Heart right ventricle (tissue), 16 donors: ENCODE measurements at regions not wholly inside any gene's neighbourhood (a gene's known extent, or its start where the extent isn't known, plus 50 kb on each side); places are given as distances from the start of the nearest gene placed in this dataset.

Experiments
- ATAC-seq, 8 donors: fragments of 200-7000 bp; cut with Tn5 transposase; one replicate each; pipeline ENCODE4 v1.9.1; 2020; ENCODE audit warnings: mild to moderate bottlenecking in 8 of 8, moderate library complexity in 8 of 8, moderate number of reproducible peaks in 1 of 8
- DNase-seq, 2 donors: peaks; one replicate each; pipeline ENCODE4 v3.0.0-alpha.2; 2020
- H3K27ac ChIP-seq, 10 donors: fragments of 200-600 bp; sonication (generic) in 2 of 10; one replicate each; pipeline versions ENCODE4 v1.5.0 to v1.8.0; 2020 to 2022; ENCODE audit warnings: mild to moderate bottlenecking in 3 of 10
- H3K27me3 ChIP-seq, 7 donors: fragments of 200-600 bp; one replicate each; pipeline ENCODE4 v1.8.0; 2021 to 2022; ENCODE audit warnings: mild to moderate bottlenecking in 2 of 7
- H3K36me3 ChIP-seq, 9 donors: fragments of 200-600 bp; sonication (generic) in 1 of 9; one replicate each; pipeline versions ENCODE4 v1.5.0 to v1.8.0; 2020 to 2022; ENCODE audit warnings: mild to moderate bottlenecking in 2 of 9
- H3K4me1 ChIP-seq, 9 donors: fragments of 200-600 bp; sonication (generic) in 1 of 9; one replicate each; pipeline versions ENCODE4 v1.5.0 to v1.8.0; 2020 to 2022; ENCODE audit warnings: mild to moderate bottlenecking in 4 of 9
- H3K4me3 ChIP-seq, 10 donors: fragments of 200-600 bp; sonication (generic) in 2 of 10; one replicate each; pipeline versions ENCODE4 v1.5.0 to v1.8.0; 2020 to 2022; ENCODE audit warnings: mild to moderate bottlenecking in 7 of 10, moderate library complexity in 2 of 10
- H3K9me3 ChIP-seq, 11 donors: fragments of 200-600 bp in 10 of 11; sonication (generic) in 2 of 11; one replicate each; pipeline versions ENCODE4 v1.5.0 to v1.8.0; 2013 to 2022; ENCODE audit warnings: mild to moderate bottlenecking in 2 of 11, control low read depth in 1 of 11, moderate library complexity in 1 of 11
- CTCF ChIP-seq, 9 donors: fragments of 200-600 bp; sonication (generic) in 2 of 9; IDR thresholded peaks; one replicate each; pipeline versions ENCODE4 v1.5.0 to v1.8.0; 2021 to 2022; ENCODE audit warnings: antibody characterized with exemption in 9 of 9, mild to moderate bottlenecking in 5 of 9, moderate library complexity in 1 of 9
- WGBS, 2 donors: extraction: QIAGEN DNeasy Blood & Tissue Kit; methylation state at CpG; one replicate each; pipeline ENCODE4 v1.1.7; 2013; ENCODE audit warnings: inconsistent platforms in 1 of 2; 5-methylcytosine and 5-hydroxymethylcytosine counted together
- intact Hi-C, 10 donors: fragments of 100-400 bp; cut with DNase I; formaldehyde crosslinking; loops; one replicate each; pipeline versions ENCODE4 v1.11.1 to v1.14.2; 2022
- donor health status: Arrhythmogenic right ventricular cardiomyopathy.
- donor health status: ischemic (EF 13 %, LVEDD 7.1; RV severe dilation, severe dysfunction).
- donor health status: healthy with polysubstance abuse.
- donor health status: DM: no; HTN: yes; CAD: no.
- donor health status: DM: no; HTN: no; CAD: no.
- donor health status: ischemic (EF 25% LVEDD 6.9; RV normal size, moderate dysfunction).
- donor health status: ischemic (EF 25% LVEDD 5.7; RV mildly dilated, moderate dysfunction).
- donor health status: healthy.
- donor health status: DM: yes; HTN: yes; CAD: no.
- donor health status: Ischemic cardiomyopathy.
- donor health status: ischemic (EF 35%, LVEDD 5.7; RV mildly dilated, moderate dysfunction).
- donor health status: nonischemic (EF 11% LVEDD 7.7; RV severe dilation, severe dysfunction).
- donor health status: DM: yes; HTN: yes; CAD: no.
- donor health status: PGD.
- donor health status: ischemic (EF 29% LVEDD 5.4; RV normal size, mild dysfunction).
- donor health status: nonischemic (EF 23%, LVEDD 6.1; RV moderate dilation, normal function).

- ATAC-seq, result no peak
- WGBS, 2 donors, result 73 to 79% methylated on average over 6 of the region's 6 CpGs
Observed at GRCh38 chr5:143618141-143618540, 193.8 kb upstream of the HMHB1 start.

DNA sequence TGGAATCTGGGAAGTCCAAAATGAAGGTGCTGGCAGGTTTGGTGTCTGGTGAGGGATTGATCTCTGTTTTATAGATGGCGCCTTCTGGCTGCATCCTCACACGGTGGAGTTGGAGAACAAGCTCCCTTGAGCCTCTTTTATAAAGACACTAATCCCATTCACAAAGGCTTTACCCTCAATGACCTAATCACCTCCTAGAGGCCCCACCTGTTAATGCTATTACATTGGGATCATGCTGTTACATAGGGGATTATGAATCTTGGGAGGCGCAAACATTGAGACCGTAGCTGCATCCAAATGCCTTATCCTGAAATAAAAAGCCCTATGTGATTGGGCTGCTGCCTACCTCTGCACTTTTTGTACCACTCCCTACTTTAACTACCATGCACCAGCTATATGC is 197.1 kb upstream of the HMHB1 start:
- WGBS, 2 donors, result 92 to 96% methylated on average over 4 of the region's 4 CpGs
- intact Hi-C loops, result no loop called here

More at GRCh38 chr5:143618141-143618540, 193.8 kb upstream of the HMHB1 start:
- no peak overlapping the region for H3K27ac ChIP-seq
- H3K9me3 ChIP-seq, result no peaks in the 10 kb centered on the region
- no peak overlapping the region for H3K4me3 ChIP-seq
- H3K4me1 ChIP-seq, result peaks cover 0 to 10% (median 0%) of the 10 kb centered on the region in 9 donors
- no peaks in the 10 kb centered on the region for H3K27me3 ChIP-seq
- intact Hi-C loops, result no loop called here
- no peak for DNase-seq
- no peaks in the 10 kb centered on the region for H3K36me3 ChIP-seq
- no peak for TF ChIP-seq CTCF (IDR thresholded peaks at IDR 0.05)

GRCh38 chr5:143613329-143613728 is 198.6 kb upstream of the HMHB1 start:
- WGBS, 2 donors, result 98 to 100% methylated on average over 3 of the region's 3 CpGs
- no peak overlapping the region for H3K4me3 ChIP-seq
- ATAC-seq (no peak), DNase-seq (no peak)
- intact Hi-C loops, result no loop called here
- no peaks in the 10 kb centered on the region for H3K27me3 ChIP-seq
- H3K4me1 ChIP-seq, result peaks cover 0 to 14% (median 0%) of the 10 kb centered on the region in 9 donors
- no peak for TF ChIP-seq CTCF (IDR thresholded peaks at IDR 0.05)
- no peak overlapping the region for H3K27ac ChIP-seq
- H3K36me3 ChIP-seq, result no peaks in the 10 kb centered on the region
- H3K9me3 ChIP-seq, result peaks cover 0 to 13% (median 0%) of the 10 kb centered on the region in 11 donors

More for the DNA sequence above, 197.1 kb upstream of the HMHB1 start:
- H3K4me3 ChIP-seq, result no peak overlapping the region
- TF ChIP-seq CTCF (IDR thresholded peaks at IDR 0.05), result no peak
- H3K4me1 ChIP-seq, result peaks cover 0 to 15% (median 0%) of the 10 kb centered on the region in 9 donors
- no peak for ATAC-seq
- no peaks in the 10 kb centered on the region for H3K27me3 ChIP-seq
- DNase-seq, result no peak
- H3K27ac ChIP-seq, result no peak overlapping the region
- no peaks in the 10 kb centered on the region for H3K9me3 ChIP-seq
- H3K36me3 ChIP-seq, result no peaks in the 10 kb centered on the region

- Histone ChIP-seq H3K36me3 (no peaks in the 10 kb centered on the region), H3K27me3 (no peaks in the 10 kb centered on the region), H3K9me3 (peaks cover 0 to 15% (median 0%) of the 10 kb centered on the region in 11 donors), H3K4me3 (no peak overlapping the region), H3K4me1 (peaks cover 0 to 8% (median 0%) of the 10 kb centered on the region in 9 donors), H3K27ac (no peak overlapping the region)
- no peak for ATAC-seq
- WGBS, 2 donors, result 78 to 83% methylated on average over 1 of the region's 1 CpG
- no peak for TF ChIP-seq CTCF (IDR thresholded peaks at IDR 0.05)
- intact Hi-C loops, result no loop called here
- DNase-seq, result no peak
Observed at GRCh38 chr5:143610946-143611345, 201.0 kb upstream of the HMHB1 start.
